ENCODE measurements at regions not wholly inside any gene's neighbourhood (a gene's known extent, or its start where the extent isn't known, plus 50 kb on each side); places are given as distances from the start of the nearest gene placed in this dataset.

DNA sequence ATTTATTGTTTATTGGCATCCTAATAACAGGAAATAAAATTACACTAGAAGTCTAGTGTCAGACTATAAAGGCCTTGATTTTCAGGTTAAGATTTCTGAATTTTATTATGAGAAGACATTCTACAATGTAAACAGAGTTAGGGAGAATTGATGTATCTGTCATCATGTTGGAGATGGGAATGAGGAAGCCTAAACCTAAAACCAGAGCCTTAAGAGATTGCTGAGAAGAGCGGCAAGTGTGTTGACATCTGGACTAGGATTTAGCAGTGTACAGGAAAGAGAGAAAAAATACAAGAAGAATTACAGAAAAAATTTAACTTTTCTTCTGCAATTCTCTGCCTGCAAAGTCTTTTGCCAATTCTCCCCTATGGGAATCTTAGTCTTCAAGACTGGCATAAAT is 525.5 kb downstream of the NR2F1-AS1 start:
- H3K4me1 Mint-ChIP-seq: peaks cover 23% of the 10 kb centered on the region
- peaks cover 12% of the 10 kb centered on the region for H3K36me3 Mint-ChIP-seq
- ATAC-seq (no peak), DNase-seq (ENCODE audit: low spot score) (no peak)
- TF ChIP-seq CREB1 (CRISPR knock-in tag; IDR thresholded peaks at IDR 0.05) (no peak), PRDM15 (CRISPR knock-in tag; IDR thresholded peaks at IDR 0.05) (no peak), ZNF219 (CRISPR knock-in tag; IDR thresholded peaks at IDR 0.05; ENCODE audit: borderline replicate concordance) (no peak), MYBL2 (CRISPR knock-in tag; IDR thresholded peaks at IDR 0.05) (no peak)
- no peaks in the 10 kb centered on the region for H3K27me3 Mint-ChIP-seq (ENCODE audit: low read depth)
- no peak overlapping the region for H3K4me3 Mint-ChIP-seq
- peaks cover 12% of the 10 kb centered on the region for H3K9me3 Mint-ChIP-seq
- no peak overlapping the region for H3K27ac Mint-ChIP-seq
- CTCF ChIA-PET: no interaction called here
- POLR2A ChIA-PET: no interaction called here

GRCh38 chr5:93054424-93055163 is 526.4 kb downstream of the NR2F1-AS1 start:
- CTCF ChIA-PET: no interaction called here
- Mint-ChIP-seq H3K4me3 (no peak overlapping the region), H3K27me3 (ENCODE audit: low read depth) (no peaks in the 10 kb centered on the region), H3K27ac (no peak overlapping the region), H3K4me1 (peaks cover 22% of the 10 kb centered on the region), H3K9me3 (peaks cover 12% of the 10 kb centered on the region), H3K36me3 (peaks cover 12% of the 10 kb centered on the region)
- POLR2A ChIA-PET: no interaction called here
- DNase-seq (ENCODE audit: low spot score): no peak
- TF ChIP-seq PRDM15 (CRISPR knock-in tag; IDR thresholded peaks at IDR 0.05) (no peak), GTF2I (CRISPR knock-in tag; conservative IDR thresholded peaks at IDR 0.05) (no peak), TEAD1 (CRISPR knock-in tag; IDR thresholded peaks at IDR 0.05) (no peak), CBFB (CRISPR knock-in tag; IDR thresholded peaks at IDR 0.05; ENCODE audit: low read depth) (no peak), OVOL2 (CRISPR knock-in tag; IDR thresholded peaks at IDR 0.05; ENCODE audit: borderline replicate concordance) (no peak)
- TF ChIP-seq, protein P1, sequence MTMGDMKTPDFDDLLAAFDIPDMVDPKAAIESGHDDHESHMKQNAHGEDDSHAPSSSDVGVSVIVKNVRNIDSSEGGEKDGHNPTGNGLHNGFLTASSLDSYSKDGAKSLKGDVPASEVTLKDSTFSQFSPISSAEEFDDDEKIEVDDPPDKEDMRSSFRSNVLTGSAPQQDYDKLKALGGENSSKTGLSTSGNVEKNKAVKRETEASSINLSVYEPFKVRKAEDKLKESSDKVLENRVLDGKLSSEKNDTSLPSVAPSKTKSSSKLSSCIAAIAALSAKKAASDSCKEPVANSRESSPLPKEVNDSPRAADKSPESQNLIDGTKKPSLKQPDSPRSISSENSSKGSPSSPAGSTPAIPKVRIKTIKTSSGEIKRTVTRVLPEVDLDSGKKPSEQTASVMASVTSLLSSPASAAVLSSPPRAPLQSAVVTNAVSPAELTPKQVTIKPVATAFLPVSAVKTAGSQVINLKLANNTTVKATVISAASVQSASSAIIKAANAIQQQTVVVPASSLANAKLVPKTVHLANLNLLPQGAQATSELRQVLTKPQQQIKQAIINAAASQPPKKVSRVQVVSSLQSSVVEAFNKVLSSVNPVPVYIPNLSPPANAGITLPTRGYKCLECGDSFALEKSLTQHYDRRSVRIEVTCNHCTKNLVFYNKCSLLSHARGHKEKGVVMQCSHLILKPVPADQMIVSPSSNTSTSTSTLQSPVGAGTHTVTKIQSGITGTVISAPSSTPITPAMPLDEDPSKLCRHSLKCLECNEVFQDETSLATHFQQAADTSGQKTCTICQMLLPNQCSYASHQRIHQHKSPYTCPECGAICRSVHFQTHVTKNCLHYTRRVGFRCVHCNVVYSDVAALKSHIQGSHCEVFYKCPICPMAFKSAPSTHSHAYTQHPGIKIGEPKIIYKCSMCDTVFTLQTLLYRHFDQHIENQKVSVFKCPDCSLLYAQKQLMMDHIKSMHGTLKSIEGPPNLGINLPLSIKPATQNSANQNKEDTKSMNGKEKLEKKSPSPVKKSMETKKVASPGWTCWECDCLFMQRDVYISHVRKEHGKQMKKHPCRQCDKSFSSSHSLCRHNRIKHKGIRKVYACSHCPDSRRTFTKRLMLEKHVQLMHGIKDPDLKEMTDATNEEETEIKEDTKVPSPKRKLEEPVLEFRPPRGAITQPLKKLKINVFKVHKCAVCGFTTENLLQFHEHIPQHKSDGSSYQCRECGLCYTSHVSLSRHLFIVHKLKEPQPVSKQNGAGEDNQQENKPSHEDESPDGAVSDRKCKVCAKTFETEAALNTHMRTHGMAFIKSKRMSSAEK (CRISPR knock-in tag; IDR thresholded peaks at IDR 0.05; ENCODE audit: borderline replicate concordance): no peak
- TF ChIP-seq, protein P2, sequence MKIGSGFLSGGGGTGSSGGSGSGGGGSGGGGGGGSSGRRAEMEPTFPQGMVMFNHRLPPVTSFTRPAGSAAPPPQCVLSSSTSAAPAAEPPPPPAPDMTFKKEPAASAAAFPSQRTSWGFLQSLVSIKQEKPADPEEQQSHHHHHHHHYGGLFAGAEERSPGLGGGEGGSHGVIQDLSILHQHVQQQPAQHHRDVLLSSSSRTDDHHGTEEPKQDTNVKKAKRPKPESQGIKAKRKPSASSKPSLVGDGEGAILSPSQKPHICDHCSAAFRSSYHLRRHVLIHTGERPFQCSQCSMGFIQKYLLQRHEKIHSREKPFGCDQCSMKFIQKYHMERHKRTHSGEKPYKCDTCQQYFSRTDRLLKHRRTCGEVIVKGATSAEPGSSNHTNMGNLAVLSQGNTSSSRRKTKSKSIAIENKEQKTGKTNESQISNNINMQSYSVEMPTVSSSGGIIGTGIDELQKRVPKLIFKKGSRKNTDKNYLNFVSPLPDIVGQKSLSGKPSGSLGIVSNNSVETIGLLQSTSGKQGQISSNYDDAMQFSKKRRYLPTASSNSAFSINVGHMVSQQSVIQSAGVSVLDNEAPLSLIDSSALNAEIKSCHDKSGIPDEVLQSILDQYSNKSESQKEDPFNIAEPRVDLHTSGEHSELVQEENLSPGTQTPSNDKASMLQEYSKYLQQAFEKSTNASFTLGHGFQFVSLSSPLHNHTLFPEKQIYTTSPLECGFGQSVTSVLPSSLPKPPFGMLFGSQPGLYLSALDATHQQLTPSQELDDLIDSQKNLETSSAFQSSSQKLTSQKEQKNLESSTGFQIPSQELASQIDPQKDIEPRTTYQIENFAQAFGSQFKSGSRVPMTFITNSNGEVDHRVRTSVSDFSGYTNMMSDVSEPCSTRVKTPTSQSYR (CRISPR knock-in tag; IDR thresholded peaks at IDR 0.05): no peak
- TF ChIP-seq, protein P3, sequence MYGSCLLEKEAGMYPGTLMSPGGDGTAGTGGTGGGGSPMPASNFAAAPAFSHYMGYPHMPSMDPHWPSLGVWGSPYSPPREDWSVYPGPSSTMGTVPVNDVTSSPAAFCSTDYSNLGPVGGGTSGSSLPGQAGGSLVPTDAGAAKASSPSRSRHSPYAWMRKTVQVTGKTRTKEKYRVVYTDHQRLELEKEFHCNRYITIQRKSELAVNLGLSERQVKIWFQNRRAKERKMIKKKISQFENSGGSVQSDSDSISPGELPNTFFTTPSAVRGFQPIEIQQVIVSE (CRISPR knock-in tag; IDR thresholded peaks at IDR 0.05; ENCODE audit: borderline replicate concordance): no peak
- TF ChIP-seq, protein P4, sequence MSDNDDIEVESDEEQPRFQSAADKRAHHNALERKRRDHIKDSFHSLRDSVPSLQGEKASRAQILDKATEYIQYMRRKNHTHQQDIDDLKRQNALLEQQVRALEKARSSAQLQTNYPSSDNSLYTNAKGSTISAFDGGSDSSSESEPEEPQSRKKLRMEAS (CRISPR knock-in tag; IDR thresholded peaks at IDR 0.05): no peak
- TF ChIP-seq, protein P5, sequence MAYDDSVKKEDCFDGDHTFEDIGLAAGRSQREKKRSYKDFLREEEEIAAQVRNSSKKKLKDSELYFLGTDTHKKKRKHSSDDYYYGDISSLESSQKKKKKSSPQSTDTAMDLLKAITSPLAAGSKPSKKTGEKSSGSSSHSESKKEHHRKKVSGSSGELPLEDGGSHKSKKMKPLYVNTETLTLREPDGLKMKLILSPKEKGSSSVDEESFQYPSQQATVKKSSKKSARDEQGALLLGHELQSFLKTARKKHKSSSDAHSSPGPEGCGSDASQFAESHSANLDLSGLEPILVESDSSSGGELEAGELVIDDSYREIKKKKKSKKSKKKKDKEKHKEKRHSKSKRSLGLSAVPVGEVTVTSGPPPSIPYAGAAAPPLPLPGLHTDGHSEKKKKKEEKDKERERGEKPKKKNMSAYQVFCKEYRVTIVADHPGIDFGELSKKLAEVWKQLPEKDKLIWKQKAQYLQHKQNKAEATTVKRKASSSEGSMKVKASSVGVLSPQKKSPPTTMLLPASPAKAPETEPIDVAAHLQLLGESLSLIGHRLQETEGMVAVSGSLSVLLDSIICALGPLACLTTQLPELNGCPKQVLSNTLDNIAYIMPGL (CRISPR knock-in tag; IDR thresholded peaks at IDR 0.05): no peak
- no peak for ATAC-seq
